ENCODE measurements at regions not wholly inside any gene's neighbourhood (a gene's known extent, or its start where the extent isn't known, plus 50 kb on each side); places are given as distances from the start of the nearest gene placed in this dataset.

DNA sequence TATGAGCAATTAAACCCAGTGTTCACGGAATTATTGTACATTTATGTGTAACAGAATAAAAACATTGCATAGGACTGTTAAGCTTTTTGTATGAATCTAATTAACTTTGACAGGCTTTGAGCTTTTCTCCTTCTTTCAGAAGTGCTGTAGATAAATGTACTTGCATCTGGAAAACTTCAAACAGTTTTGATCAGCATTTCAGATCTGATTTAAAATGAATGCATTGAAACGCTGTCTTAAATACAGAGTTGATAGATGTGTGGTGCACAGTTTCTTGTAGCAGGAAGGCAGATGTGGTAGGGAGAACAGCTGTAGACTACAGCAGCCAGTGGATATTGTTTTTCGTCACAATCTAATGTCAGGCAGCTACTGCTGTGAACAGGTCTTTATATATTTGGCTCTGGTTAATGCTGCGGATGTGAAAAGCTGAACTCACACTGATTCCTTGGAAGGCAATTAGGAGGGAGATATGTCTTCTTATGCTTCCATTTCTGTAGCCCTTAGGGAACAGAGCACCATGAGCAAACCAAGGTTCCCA lies 193.8 kb upstream of the GOLIM4 start:
- TF ChIP-seq EZH2phosphoT487 (IDR thresholded peaks at IDR 0.05; ENCODE audit: low read length), result no peak
- TF ChIP-seq, protein P1, sequence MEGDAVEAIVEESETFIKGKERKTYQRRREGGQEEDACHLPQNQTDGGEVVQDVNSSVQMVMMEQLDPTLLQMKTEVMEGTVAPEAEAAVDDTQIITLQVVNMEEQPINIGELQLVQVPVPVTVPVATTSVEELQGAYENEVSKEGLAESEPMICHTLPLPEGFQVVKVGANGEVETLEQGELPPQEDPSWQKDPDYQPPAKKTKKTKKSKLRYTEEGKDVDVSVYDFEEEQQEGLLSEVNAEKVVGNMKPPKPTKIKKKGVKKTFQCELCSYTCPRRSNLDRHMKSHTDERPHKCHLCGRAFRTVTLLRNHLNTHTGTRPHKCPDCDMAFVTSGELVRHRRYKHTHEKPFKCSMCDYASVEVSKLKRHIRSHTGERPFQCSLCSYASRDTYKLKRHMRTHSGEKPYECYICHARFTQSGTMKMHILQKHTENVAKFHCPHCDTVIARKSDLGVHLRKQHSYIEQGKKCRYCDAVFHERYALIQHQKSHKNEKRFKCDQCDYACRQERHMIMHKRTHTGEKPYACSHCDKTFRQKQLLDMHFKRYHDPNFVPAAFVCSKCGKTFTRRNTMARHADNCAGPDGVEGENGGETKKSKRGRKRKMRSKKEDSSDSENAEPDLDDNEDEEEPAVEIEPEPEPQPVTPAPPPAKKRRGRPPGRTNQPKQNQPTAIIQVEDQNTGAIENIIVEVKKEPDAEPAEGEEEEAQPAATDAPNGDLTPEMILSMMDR (IDR thresholded peaks at IDR 0.05; ENCODE audit: low read length), result no peak
- TF ChIP-seq EZH2 (optimal IDR thresholded peaks at IDR 0.05; ENCODE audit: low read depth, low read length), result no peak

Data from MM.1S (cell line).